ENCODE measurements at regions not wholly inside any gene's neighbourhood (a gene's known extent, or its start where the extent isn't known, plus 50 kb on each side); places are given as distances from the start of the nearest gene placed in this dataset.

- TF ChIP-seq ZFP30 (CRISPR knock-in tag; IDR thresholded peaks at IDR 0.05): no peak
- TF ChIP-seq CREB5 (CRISPR knock-in tag; IDR thresholded peaks at IDR 0.05; ENCODE audit: low read depth): no peak
- no peak for TF ChIP-seq SNAI2 (CRISPR knock-in tag; IDR thresholded peaks at IDR 0.05)
- no peak for TF ChIP-seq ZNF70 (CRISPR knock-in tag; IDR thresholded peaks at IDR 0.05)
- TF ChIP-seq CSDC2 (CRISPR knock-in tag; IDR thresholded peaks at IDR 0.05): no peak
Measured at GRCh38 chr11:19352072-19352770, 111.5 kb upstream of the E2F8 start.

GRCh38 chr11:19351426-19351825, 110.7 kb upstream of the E2F8 start:
- no peak for TF ChIP-seq ARNTL (CRISPR knock-in tag; IDR thresholded peaks at IDR 0.05; ENCODE audit: borderline replicate concordance, low read depth)
- no peak for TF ChIP-seq GLIS3 (CRISPR knock-in tag; IDR thresholded peaks at IDR 0.05)
- no peak for TF ChIP-seq POU6F1 (CRISPR knock-in tag; IDR thresholded peaks at IDR 0.05; ENCODE audit: borderline replicate concordance, low read depth)
- TF ChIP-seq CREB5 (CRISPR knock-in tag; IDR thresholded peaks at IDR 0.05; ENCODE audit: low read depth): no peak
- TF ChIP-seq ZNF8 (CRISPR knock-in tag; IDR thresholded peaks at IDR 0.05): no peak
- no peak for TF ChIP-seq ESRRG (CRISPR knock-in tag; IDR thresholded peaks at IDR 0.05)
- TF ChIP-seq SNAI2 (CRISPR knock-in tag; IDR thresholded peaks at IDR 0.05): no peak
- no peak for TF ChIP-seq RARB (CRISPR knock-in tag; IDR thresholded peaks at IDR 0.05)
- TF ChIP-seq ZFP3 (CRISPR knock-in tag; IDR thresholded peaks at IDR 0.05): no peak
- TF ChIP-seq BACH2 (CRISPR knock-in tag; IDR thresholded peaks at IDR 0.05; ENCODE audit: borderline replicate concordance): no peak
- TF ChIP-seq OSR1 (CRISPR knock-in tag; IDR thresholded peaks at IDR 0.05): no peak
- no peak for TF ChIP-seq TCF4 (CRISPR knock-in tag; IDR thresholded peaks at IDR 0.05; ENCODE audit: borderline replicate concordance)
- ATAC-seq: no peak

More at GRCh38 chr11:19352072-19352770, 111.5 kb upstream of the E2F8 start:
- no peak for ATAC-seq

- ATAC-seq: no peak
- no peak for TF ChIP-seq CREB5 (CRISPR knock-in tag; IDR thresholded peaks at IDR 0.05; ENCODE audit: low read depth)
- TF ChIP-seq TCF4 (CRISPR knock-in tag; IDR thresholded peaks at IDR 0.05; ENCODE audit: borderline replicate concordance): no peak
- TF ChIP-seq ZFP3 (CRISPR knock-in tag; IDR thresholded peaks at IDR 0.05): no peak
- TF ChIP-seq POU6F1 (CRISPR knock-in tag; IDR thresholded peaks at IDR 0.05; ENCODE audit: borderline replicate concordance, low read depth): no peak
- no peak for TF ChIP-seq ZNF565 (CRISPR knock-in tag; conservative IDR thresholded peaks at IDR 0.05; ENCODE audit: low read depth)
- TF ChIP-seq RARB (CRISPR knock-in tag; IDR thresholded peaks at IDR 0.05): no peak
- TF ChIP-seq ESRRG (CRISPR knock-in tag; IDR thresholded peaks at IDR 0.05): no peak
Measured at GRCh38 chr11:19350160-19350559, 109.4 kb upstream of the E2F8 start.

GRCh38 chr11:19349340-19350025, 108.7 kb upstream of the E2F8 start:
- ATAC-seq: no peak
- TF ChIP-seq CSDC2 (CRISPR knock-in tag; IDR thresholded peaks at IDR 0.05) (no peak), PPARA (CRISPR knock-in tag; IDR thresholded peaks at IDR 0.05; ENCODE audit: borderline replicate concordance) (no peak), GLIS3 (CRISPR knock-in tag; IDR thresholded peaks at IDR 0.05) (no peak), ZNF565 (CRISPR knock-in tag; conservative IDR thresholded peaks at IDR 0.05; ENCODE audit: low read depth) (no peak), PATZ1 (CRISPR knock-in tag; IDR thresholded peaks at IDR 0.05; ENCODE audit: borderline replicate concordance) (no peak), ZFP3 (CRISPR knock-in tag; IDR thresholded peaks at IDR 0.05) (no peak), OSR1 (CRISPR knock-in tag; IDR thresholded peaks at IDR 0.05) (no peak), ZFP30 (CRISPR knock-in tag; IDR thresholded peaks at IDR 0.05) (no peak), CREB5 (CRISPR knock-in tag; IDR thresholded peaks at IDR 0.05; ENCODE audit: low read depth) (no peak), ESRRG (CRISPR knock-in tag; IDR thresholded peaks at IDR 0.05) (no peak), ZNF70 (CRISPR knock-in tag; IDR thresholded peaks at IDR 0.05) (no peak), RARB (CRISPR knock-in tag; IDR thresholded peaks at IDR 0.05) (no peak), SNAI2 (CRISPR knock-in tag; IDR thresholded peaks at IDR 0.05) (no peak), CSRNP3 (CRISPR knock-in tag; IDR thresholded peaks at IDR 0.05) (no peak), TCF4 (CRISPR knock-in tag; IDR thresholded peaks at IDR 0.05; ENCODE audit: borderline replicate concordance) (no peak), TOX (CRISPR knock-in tag; IDR thresholded peaks at IDR 0.05; ENCODE audit: borderline replicate concordance) (no peak), ARNTL (CRISPR knock-in tag; IDR thresholded peaks at IDR 0.05; ENCODE audit: borderline replicate concordance, low read depth) (no peak)
